ENCODE measurements at regions not wholly inside any gene's neighbourhood (a gene's known extent, or its start where the extent isn't known, plus 50 kb on each side); places are given as distances from the start of the nearest gene placed in this dataset.

GRCh38 chr9:124116683-124117363 lies 105.3 kb downstream of the LHX2 start:
- TF ChIP-seq CTCF (IDR thresholded peaks at IDR 0.05 in 8 of 11, conservative IDR thresholded peaks at IDR 0.05 in 3 of 11): no peak
- no peak for TF ChIP-seq POLR2A (IDR thresholded peaks at IDR 0.05)
- TF ChIP-seq POLR2AphosphoS5 (IDR thresholded peaks at IDR 0.05): no peak

Data from spleen (tissue), 7 donors.